Breast epithelium (tissue), 4 donors: ENCODE measurements at regions not wholly inside any gene's neighbourhood (a gene's known extent, or its start where the extent isn't known, plus 50 kb on each side); places are given as distances from the start of the nearest gene placed in this dataset.

ENCODE experiments used
- DNase-seq, 2 donors: peaks; one replicate each; pipeline ENCODE4 v3.0.0-alpha.2; 2019; ENCODE audit warnings: low spot score in 2 of 2
- H3K27ac ChIP-seq, 2 donors: fragments of 200-600 bp; sonication (generic) in 1 of 2; one replicate each; pipeline ENCODE4 v1.5.1; 2016 to 2019; ENCODE audit warnings: mild to moderate bottlenecking in 1 of 2
- H3K27me3 ChIP-seq, 2 donors: fragments of 200-600 bp; sonication (generic) in 1 of 2; one replicate each; pipeline versions ENCODE4 v1.5.1 to v1.6.0; 2017 to 2019; ENCODE audit warnings: control low read depth in 1 of 2, mild to moderate bottlenecking in 1 of 2
- H3K36me3 ChIP-seq: fragments of 200-600 bp; one replicate; pipeline ENCODE4 v1.5.1; 2019
- H3K4me1 ChIP-seq, 2 donors: fragments of 200-600 bp; sonication (generic); one replicate each; pipeline ENCODE4 v1.5.1; 2016 to 2019; ENCODE audit warnings: control low read depth in 1 of 2
- H3K4me3 ChIP-seq, 3 donors: fragments of 200-600 bp; sonication (generic); 1 replicate in 2 of 3; 2 replicates in 1 of 3; pipeline ENCODE4 v1.5.1; 2016 to 2019; ENCODE audit warnings: mild to moderate bottlenecking in 3 of 3, moderate library complexity in 2 of 3
- H3K9me3 ChIP-seq, 2 donors: fragments of 200-600 bp; sonication (generic) in 1 of 2; one replicate each; pipeline ENCODE4 v1.5.1; 2016 to 2019; ENCODE audit warnings: control low read depth in 1 of 2
- CTCF ChIP-seq, 3 donors: fragments of 450-650 bp; IDR thresholded peaks; one replicate each; pipeline ENCODE4 v1.5.1; 2016 to 2017; ENCODE audit warnings: antibody characterized with exemption in 3 of 3, mild to moderate bottlenecking in 3 of 3, moderate library complexity in 3 of 3
- POLR2A ChIP-seq: fragments of 450-650 bp; IDR thresholded peaks from one replicate; pipeline ENCODE4 v1.6.1; 2016; ENCODE audit warnings: antibody characterized with exemption, mild to moderate bottlenecking, moderate library complexity
- POLR2AphosphoS5 ChIP-seq, 3 donors: sonication (generic); formaldehyde crosslinking; IDR thresholded peaks; one replicate each; pipeline ENCODE4 v1.6.1; 2017; ENCODE audit warnings: antibody characterized with exemption in 3 of 3
- intact Hi-C: fragments of 100-400 bp; cut with DNase I; formaldehyde crosslinking; loops from one replicate; pipeline ENCODE4 v1.15.1; 2023; ENCODE audit warnings: low total_unique reads

GRCh38 chr1:199508653-199509052 lies 518.9 kb upstream of the NR5A2 start:
- no peak for DNase-seq
- Histone ChIP-seq H3K4me1 (no peaks in the 10 kb centered on the region), H3K4me3 (no peak overlapping the region), H3K9me3 (no peaks in the 10 kb centered on the region), H3K27me3 (no peaks in the 10 kb centered on the region), H3K27ac (no peak overlapping the region), H3K36me3 (no peaks in the 10 kb centered on the region)
- intact Hi-C loops = no loop called here
- TF ChIP-seq POLR2AphosphoS5 (IDR thresholded peaks at IDR 0.05) (no peak), CTCF (IDR thresholded peaks at IDR 0.05) (no peak), POLR2A (no peak)

- no peak for DNase-seq
- Histone ChIP-seq H3K36me3 (no peaks in the 10 kb centered on the region), H3K27me3 (no peaks in the 10 kb centered on the region), H3K9me3 (no peaks in the 10 kb centered on the region), H3K4me3 (no peak overlapping the region), H3K27ac (no peak overlapping the region), H3K4me1 (no peaks in the 10 kb centered on the region)
- intact Hi-C loops = no loop called here
- TF ChIP-seq POLR2A (no peak), POLR2AphosphoS5 (IDR thresholded peaks at IDR 0.05) (no peak), CTCF (IDR thresholded peaks at IDR 0.05) (no peak)
Measured at GRCh38 chr1:199509456-199509855, 518.1 kb upstream of the NR5A2 start.

GRCh38 chr1:199510314-199510713 lies 517.2 kb upstream of the NR5A2 start:
- no peak overlapping the region for H3K27ac ChIP-seq
- intact Hi-C loops = no loop called here
- H3K9me3 ChIP-seq = no peaks in the 10 kb centered on the region
- H3K36me3 ChIP-seq = no peaks in the 10 kb centered on the region
- H3K27me3 ChIP-seq = no peaks in the 10 kb centered on the region
- H3K4me1 ChIP-seq = no peaks in the 10 kb centered on the region
- no peak for DNase-seq
- no peak for TF ChIP-seq POLR2AphosphoS5 (IDR thresholded peaks at IDR 0.05)
- H3K4me3 ChIP-seq = no peak overlapping the region

- intact Hi-C loops = no loop called here
- no peaks in the 10 kb centered on the region for H3K27me3 ChIP-seq
- no peaks in the 10 kb centered on the region for H3K9me3 ChIP-seq
- H3K4me1 ChIP-seq = no peaks in the 10 kb centered on the region
- H3K36me3 ChIP-seq = no peaks in the 10 kb centered on the region
- H3K27ac ChIP-seq = no peak overlapping the region
- no peak overlapping the region for H3K4me3 ChIP-seq
- TF ChIP-seq CTCF (IDR thresholded peaks at IDR 0.05) = no peak
- TF ChIP-seq POLR2A = no peak
- no peak for TF ChIP-seq POLR2AphosphoS5 (IDR thresholded peaks at IDR 0.05)
- no peak for DNase-seq
Measured at GRCh38 chr1:199512037-199512710, 515.3 kb upstream of the NR5A2 start.

GRCh38 chr1:199515261-199515660 lies 512.2 kb upstream of the NR5A2 start:
- H3K36me3 ChIP-seq = no peaks in the 10 kb centered on the region
- TF ChIP-seq CTCF (IDR thresholded peaks at IDR 0.05) = no peak
- no peak for TF ChIP-seq POLR2A
- no peak for TF ChIP-seq POLR2AphosphoS5 (IDR thresholded peaks at IDR 0.05)
- intact Hi-C loops = no loop called here
- no peaks in the 10 kb centered on the region for H3K9me3 ChIP-seq
- no peaks in the 10 kb centered on the region for H3K27me3 ChIP-seq
- DNase-seq = no peak
- no peak overlapping the region for H3K27ac ChIP-seq
- H3K4me3 ChIP-seq = no peak overlapping the region
- no peaks in the 10 kb centered on the region for H3K4me1 ChIP-seq

- no peaks in the 10 kb centered on the region for H3K9me3 ChIP-seq
- intact Hi-C loops = no loop called here
- no peak for DNase-seq
Measured at GRCh38 chr1:199522338-199522737, 505.2 kb upstream of the NR5A2 start.

More at GRCh38 chr1:199522338-199522737, 505.2 kb upstream of the NR5A2 start:
- H3K27me3 ChIP-seq = no peaks in the 10 kb centered on the region
- TF ChIP-seq POLR2AphosphoS5 (IDR thresholded peaks at IDR 0.05) (no peak), POLR2A (no peak), CTCF (IDR thresholded peaks at IDR 0.05) (no peak)
- H3K4me1 ChIP-seq = no peaks in the 10 kb centered on the region
- H3K27ac ChIP-seq = no peak overlapping the region
- no peak overlapping the region for H3K4me3 ChIP-seq
- no peaks in the 10 kb centered on the region for H3K36me3 ChIP-seq
